Suppressor macrophage treated with lipopolysaccharide for 1 hour (primary cell): ENCODE measurements at regions not wholly inside any gene's neighbourhood (a gene's known extent, or its start where the extent isn't known, plus 50 kb on each side); places are given as distances from the start of the nearest gene placed in this dataset.
A peak's percentile ranks its signal among the peaks of the same experiment; 100 is the strongest.
"Not testable (repeated sequence)": the region's sequence is repeated elsewhere in the genome, so short reads cannot be mapped to it uniquely, and the experiment has no call there.

Experiments used
- DNase-seq, 3 donors: peaks; one replicate each; pipeline ENCODE4 v3.0.0-alpha.2; 2020 to 2022

DNA sequence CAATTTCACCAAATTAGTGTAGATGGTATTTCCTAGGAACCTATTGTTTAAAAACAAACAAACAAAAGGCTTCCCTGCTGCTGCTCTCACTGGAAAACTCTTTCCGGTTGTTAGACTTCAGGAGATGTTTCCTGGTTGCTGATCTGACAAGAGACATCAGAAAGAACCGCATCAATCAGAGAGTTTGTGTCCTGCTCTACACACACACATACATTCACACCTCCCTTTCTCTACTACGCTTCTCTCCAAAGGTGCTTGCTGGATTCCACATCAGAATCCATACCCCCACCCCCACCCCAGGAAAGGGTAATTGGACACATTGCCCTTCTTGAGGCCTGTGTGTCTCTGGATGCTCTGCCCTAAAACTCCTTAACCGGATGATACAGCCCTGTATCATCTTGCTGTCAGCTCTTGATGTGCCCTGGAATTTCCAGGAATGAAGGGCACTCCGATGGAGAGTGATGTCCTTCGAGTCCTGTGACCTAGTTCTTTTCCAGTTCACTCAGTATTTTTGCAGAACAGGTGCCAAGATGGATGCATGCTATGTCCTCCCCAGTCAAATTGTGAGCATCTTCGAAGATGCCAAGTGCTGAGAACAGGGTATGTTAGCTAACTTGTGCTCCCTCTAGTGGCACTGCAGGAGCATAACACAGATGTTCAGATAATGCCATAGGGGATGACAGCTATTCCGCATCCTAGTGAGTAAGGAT is 113.7 kb upstream of the SLC35F3 start:
- peak; percentile 59 to 74 (median 64) for DNase-seq

DNA sequence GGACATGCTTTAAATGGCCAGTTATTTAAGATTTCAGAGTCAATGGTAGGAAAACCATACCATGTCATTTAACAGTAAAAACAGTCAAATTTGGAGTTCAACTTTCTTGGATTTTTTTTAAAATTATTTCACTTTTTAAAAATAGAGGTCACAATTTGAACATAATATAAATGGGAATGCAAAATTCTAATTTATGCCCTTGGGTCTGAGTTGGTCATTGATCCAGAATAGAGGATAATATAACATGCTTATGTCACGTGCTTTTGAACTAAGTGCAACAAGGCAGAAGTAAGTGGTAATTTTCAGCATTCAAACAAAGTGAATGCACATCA is 113.1 kb upstream of the SLC35F3 start:
- no peak for DNase-seq

DNA sequence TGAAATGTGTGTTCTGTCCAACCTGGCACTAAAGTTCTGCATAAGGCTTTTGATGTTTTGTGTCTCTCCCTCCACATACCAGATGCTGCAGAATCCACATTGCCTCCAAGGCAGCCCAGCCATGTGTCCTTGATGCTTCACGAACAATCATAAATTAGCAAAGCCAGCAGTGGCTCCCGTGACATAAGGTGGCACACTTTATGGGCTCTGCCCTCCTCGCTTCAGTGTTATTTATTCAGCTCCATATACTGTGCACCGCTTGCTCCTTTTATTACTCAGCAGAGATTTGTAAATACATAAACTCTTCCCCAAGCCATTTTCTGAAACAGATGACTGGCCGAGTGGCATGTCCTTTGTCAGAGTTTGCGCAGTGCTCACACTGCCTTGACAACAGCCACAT is 112.8 kb upstream of the SLC35F3 start:
- DNase-seq, result no peak

DNA sequence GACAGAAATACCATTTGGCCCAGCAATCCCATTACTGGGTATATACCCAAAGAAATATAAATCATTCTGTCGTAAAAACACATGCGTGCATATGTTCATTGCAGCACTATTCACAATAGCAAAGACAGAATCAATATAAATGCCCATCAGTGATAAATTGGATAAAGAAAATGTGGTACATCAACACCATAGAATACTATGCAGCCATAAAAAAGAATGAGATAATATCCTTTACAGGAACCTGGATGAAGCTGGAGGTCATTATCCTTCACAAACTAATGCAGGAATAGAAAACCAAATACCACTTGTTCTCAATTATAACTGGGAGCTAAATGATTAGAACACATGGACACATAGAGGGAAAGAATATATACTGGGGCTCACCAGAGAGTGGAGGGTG is 109.6 kb upstream of the SLC35F3 start:
- DNase-seq, result no peak

DNA sequence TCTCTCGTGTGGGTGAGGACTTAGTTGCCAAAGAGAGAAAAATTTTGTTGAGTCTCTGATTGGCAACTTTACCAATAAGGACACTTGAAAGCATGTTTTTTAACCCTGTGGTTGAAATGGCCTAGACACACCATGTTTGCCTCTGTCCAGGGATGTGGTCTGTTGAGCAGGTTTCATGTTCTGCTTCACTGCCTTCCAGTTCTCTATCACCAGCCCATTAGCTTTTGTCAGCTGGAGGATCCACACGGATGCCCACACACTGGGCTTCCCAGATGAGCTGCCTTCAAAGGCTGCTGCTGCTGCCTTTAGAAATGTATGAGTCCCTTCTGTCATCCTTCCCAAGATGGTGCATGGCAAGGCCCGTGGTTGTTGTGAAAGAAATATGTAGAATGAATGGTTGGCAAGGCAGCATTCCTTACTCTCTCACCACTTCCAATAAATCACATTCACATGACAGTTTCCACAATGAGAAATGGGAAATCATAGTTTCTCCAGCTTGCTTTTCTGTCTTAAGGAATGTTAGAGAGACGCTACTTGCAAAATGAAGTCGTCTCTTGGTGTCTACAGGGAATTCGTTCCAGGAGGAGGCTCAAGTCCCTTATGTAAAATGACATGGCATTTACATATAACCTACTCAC is 108.2 kb upstream of the SLC35F3 start:
- no peak for DNase-seq

DNA sequence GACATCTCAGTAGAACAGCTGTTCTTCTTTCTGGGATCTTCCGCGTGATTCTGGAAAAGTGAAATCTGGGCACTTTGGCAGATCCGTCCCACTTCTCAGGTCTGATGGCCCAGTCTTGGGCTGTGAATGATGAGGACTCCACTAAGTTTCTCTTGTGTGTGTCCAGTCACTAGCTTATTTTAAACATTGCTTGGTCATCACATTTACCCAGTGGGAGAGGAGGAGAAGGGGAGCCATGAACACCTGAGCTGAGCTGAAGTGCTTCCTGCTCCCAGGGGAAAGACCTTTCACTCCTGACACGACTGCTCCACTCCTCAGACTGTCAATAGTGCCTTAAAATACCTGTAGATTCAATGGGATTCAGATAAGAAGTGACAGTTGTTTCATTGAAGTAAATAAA is 101.9 kb upstream of the SLC35F3 start:
- DNase-seq, result no peak

DNA sequence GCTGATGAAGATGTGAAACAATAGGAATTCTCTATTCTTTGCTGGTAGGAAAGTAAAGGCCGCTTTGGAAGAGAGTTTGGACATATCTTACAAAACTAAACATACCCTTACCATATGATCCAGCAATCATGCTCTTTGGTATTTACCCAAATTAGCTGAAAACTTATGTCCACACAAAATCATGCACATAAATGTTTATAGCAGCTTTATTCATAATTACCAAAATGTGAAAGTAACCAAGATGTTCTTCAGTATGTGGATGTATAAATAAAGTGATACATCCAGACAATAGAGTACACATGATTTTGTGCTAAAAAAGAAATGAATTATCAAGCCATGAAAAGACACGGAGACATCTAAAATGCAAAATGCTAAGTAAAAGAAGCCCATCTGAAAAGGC is 98.7 kb upstream of the SLC35F3 start:
- DNase-seq, result no peak

DNA sequence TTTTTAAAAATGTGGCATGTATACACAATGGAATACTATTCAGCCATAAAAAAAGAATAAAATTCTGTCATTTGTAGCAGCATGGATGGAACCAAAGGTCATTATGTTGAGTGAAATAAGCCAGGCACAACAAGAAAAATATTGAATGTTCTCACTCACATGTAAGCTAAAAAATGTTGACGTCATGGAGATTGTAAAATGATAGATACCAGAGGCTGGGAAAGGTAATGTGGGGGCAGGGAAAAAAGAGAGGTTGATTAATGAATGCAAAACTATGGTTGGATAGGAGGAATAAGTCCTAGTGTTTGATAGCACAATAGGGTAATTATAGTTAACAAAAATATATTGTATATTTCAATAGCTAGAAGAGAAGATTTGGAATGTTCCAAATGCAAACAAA is 89.1 kb upstream of the SLC35F3 start:
- DNase-seq, result no peak

DNA sequence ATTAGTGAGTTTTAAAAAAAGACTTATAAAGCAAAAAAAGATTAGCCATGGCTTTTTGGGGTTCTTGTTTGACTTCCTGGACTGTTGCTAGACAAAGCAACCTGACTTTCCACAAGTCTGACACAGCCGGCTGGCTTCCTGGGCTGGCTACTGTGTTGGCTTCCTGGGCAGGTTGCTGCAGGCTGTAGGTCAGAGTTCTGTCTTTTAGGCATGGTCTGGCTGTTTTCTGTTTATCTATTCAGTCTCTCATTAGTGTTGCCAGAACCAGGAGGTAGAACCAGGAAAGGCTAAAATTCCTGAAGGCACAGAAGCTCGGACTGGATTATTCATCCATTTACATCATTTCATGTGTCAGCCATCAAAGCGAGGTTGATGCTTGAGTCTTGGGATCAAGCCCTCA is 88.6 kb upstream of the SLC35F3 start:
- no peak for DNase-seq

DNA sequence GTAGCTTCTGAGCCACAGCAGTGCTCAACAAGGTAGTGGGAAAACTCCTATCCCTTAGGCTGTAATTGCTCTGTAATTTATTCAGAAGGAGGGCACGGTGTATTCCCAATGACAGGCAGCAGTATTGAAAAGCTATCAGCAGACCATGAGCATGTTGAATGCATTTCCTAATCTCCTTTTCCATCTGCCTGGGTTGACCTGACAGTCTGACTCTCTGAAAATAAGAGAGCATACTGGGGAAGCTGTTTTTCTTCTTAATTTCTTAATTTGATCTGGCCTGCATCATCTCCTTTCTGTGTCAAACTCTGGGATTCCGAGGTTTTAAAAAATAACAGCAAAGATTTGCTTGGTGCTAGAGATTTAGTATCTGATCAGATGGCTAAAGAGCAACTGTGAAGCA is 88.1 kb upstream of the SLC35F3 start:
- no peak for DNase-seq

DNA sequence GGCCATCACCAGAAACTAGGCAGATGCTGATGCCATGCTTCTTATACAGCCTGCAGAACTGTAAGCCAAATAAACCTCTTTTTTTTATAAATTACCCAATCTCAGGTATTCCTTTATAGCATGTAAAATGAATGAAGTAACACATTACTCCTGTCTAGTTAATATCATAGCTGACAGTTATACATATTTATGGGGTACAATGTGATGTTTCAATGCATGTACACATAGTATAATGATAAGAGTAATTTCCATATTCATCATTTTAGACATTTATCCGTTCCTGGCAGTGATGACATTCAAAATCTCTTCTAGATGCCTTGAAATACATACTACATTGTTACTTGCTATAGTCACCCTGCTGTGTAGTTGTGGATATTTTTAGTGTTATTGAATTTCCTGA is 85.4 kb upstream of the SLC35F3 start:
- no peak for DNase-seq

DNA sequence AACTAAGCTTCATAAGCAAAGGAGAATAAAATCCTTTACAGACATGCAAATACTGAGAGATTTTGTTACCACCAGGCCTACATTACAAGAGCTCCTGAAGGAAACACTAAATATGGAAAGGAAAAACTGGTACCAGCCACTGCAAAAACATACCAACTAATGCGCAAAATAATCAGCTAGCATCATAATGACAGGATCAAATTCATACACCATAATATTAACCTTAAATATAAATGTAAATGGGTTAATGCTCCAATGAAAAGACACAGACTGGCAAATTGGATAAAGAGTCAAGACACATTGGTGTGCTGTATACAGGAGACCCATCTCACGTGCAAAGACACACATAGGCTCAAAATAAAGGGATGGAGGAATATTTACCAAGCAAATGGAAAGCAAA is 80.3 kb upstream of the SLC35F3 start:
- not testable (repeated sequence) for DNase-seq

DNA sequence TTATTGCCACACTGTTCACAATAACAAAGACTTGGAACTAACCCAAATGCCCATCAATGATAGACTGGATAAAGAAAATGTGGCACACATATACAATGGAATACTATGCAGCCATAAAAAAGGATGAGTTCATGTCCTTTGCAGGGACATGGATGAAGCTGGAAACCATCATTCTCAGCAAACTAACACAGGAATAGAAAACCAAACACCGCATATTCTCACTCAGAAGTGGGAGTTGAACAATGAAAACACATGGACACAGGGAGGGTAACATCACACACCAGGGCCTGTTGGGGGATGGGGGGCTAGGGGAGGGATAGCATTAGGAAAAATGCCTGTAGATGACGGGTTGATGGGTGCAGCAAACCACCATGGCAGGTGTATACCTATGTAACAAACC is 76.5 kb upstream of the SLC35F3 start:
- DNase-seq, result not testable (repeated sequence)

DNA sequence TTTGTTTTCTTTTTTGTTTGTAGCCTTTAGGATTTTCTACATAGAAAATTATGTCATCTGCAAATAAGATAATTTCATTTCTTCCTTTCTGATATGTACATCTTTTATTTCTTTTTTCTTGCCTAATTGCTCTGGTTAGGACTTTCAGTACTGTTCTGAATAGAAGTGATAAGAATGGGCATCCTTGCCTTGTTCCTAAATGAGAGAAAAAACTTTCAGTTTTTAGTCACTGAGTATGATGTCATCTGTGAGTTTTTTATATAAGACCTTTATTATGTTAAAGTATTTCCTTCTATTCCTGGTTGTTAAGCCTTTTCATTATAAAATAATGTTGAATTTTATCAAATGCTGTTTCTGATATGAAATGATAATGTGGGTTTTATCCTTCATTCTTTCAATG is 76.0 kb upstream of the SLC35F3 start:
- DNase-seq, result no peak

DNA sequence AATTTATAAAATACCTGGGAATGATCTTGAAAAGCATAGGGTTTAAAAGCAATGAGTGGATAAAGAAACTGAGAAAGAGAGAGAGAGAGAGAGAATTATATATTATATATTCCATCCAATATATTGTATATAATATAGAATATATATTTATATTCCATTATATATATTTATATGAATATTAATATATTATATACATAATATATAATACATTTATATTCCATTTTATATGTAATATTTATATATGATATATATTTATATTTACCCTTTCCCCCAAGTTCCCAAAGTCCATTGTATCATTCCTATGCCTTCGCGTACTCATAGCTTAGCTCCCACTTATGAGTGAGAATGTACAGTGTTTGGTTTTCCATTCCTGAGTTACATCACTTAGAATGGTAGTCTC is 69.9 kb upstream of the SLC35F3 start:
- DNase-seq, result no peak

DNA sequence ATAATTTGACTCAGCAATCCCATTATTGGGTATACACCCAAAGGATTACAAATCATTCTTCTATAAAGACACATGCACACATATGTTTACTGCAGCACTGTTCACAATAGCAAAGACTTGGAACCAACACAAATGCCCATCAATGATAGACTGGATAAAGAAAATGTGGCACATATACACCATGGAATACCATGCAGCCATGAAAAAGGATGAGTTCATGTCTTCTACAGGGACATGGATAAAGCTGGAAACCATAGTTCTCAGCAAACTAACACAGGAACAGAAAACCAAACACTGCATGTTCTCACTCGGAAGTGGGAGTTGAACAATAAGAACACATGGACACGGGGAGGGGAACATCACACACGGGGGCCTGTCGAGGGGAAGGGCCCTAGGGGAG is 66.3 kb upstream of the SLC35F3 start:
- not testable (repeated sequence) for DNase-seq

DNA sequence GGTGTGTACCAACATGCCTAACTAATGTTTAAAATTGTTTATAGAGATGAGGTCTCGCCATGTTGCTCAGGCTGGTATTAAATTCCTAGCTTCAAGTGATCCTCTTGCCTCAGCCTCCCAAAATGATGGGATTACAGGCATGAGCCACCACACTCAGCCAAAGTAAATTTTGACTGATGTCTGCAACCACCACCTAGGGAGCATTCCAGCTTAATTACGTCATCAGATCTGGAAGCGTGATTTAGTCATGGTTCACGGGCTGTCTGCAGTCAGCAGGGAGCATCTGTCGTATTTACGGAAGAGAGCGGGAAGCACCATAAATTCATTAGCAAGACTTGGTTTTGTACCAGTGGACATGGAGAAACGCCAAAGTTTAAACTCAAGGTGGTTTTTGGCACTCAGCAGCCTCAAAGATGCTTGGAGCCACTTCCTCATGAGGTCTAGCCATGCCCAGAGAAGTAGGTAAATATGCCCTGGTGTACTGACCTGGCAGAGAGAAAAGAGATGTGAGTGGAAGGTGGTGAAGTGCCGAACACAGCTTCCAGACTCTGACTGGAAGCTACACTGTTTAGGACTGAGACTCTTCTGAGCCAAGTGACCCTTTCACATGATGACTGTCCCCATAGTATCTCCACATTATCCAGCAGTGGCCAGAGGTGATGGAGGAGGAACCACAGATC is 60.8 kb upstream of the SLC35F3 start:
- no peak for DNase-seq

DNA sequence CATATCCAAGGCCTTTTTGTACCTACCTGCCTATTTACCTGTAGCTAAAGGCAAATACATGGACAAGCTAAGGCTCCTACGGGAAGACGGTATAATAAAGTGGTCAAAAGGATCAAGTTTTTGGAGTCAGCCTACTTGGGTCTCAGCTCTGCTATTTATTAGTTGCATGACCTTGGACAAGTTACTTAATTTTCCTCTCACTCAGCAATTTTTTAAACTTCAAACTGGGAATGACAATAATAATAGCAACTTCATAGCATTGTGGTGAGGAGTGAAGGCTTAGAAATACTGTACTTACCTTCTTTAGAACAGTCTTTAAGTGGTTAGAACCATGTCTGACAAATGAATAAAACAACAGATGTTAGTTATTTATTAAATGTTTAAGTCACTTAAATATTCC is 60.2 kb upstream of the SLC35F3 start:
- no peak for DNase-seq

DNA sequence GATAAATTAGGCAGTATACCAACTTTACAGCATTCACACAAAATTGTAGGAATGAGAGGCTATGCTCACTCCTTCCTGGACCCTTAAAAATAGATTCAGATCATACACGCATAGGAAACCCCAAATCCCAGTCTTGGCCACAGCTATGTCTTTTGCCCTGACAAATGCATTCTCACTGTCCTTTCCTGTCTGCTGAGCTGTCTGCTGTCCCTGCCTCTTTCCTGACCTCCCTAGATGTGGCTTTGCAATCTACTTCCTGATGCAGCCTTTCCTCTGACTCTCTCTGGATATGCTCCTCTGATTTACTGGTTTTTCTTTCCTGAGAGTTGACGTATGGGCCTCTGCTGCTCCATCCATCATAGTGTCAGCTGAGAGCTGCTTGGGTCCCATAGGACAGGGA is 59.8 kb upstream of the SLC35F3 start:
- no peak for DNase-seq
